IPS-20b (cell line): ENCODE measurements at regions not wholly inside any gene's neighbourhood (a gene's known extent, or its start where the extent isn't known, plus 50 kb on each side); places are given as distances from the start of the nearest gene placed in this dataset.

Source experiments
- H3K27ac ChIP-seq: one replicate; pipeline ENCODE4 v1.5.1; 2013; ENCODE audit warnings: low read length
- H3K27me3 ChIP-seq: 2 replicates; pipeline ENCODE4 v1.6.1; 2013; ENCODE audit warnings: mild to moderate bottlenecking, low read length, inconsistent platforms; ENCODE audit not compliant: insufficient read depth
- H3K36me3 ChIP-seq: 2 replicates; pipeline ENCODE4 v1.6.1; 2013; ENCODE audit warnings: low read depth, mild to moderate bottlenecking, inconsistent platforms, low read length, moderate library complexity; ENCODE audit not compliant: insufficient read depth
- H3K4me1 ChIP-seq: 2 replicates; pipeline ENCODE4 v1.6.1; 2013; ENCODE audit warnings: mild to moderate bottlenecking, control low read depth, inconsistent platforms, low read length, moderate library complexity; ENCODE audit not compliant: insufficient read depth
- H3K4me3 ChIP-seq: 2 replicates; pipeline ENCODE4 v1.5.1; 2013; ENCODE audit warnings: mild to moderate bottlenecking, low read length, inconsistent platforms
- H3K9ac ChIP-seq: 2 replicates; pipeline ENCODE4 v1.6.1; 2013; ENCODE audit warnings: low read depth, mild to moderate bottlenecking, inconsistent platforms, low read length, moderate library complexity
- H3K9me3 ChIP-seq: 2 replicates; pipeline ENCODE4 v1.6.1; 2013; ENCODE audit warnings: mild to moderate bottlenecking, low read depth, low read length, inconsistent platforms; ENCODE audit not compliant: insufficient read depth

GRCh38 chr1:208787219-208787618 lies 543.0 kb upstream of the PLXNA2 start:
- peaks cover 26% of the 10 kb centered on the region for H3K4me1 ChIP-seq
- H3K9me3 ChIP-seq = no peaks in the 10 kb centered on the region
- H3K9ac ChIP-seq = 0 out of 2 replicates have a peak overlapping the region, but pooled peaks have one; percentile 14
- H3K36me3 ChIP-seq = no peaks in the 10 kb centered on the region
- H3K27me3 ChIP-seq = peaks cover 8% of the 10 kb centered on the region; the same call in 1 of the 2 replicates
- no peak overlapping the region for H3K4me3 ChIP-seq
- no peak overlapping the region for H3K27ac ChIP-seq

DNA sequence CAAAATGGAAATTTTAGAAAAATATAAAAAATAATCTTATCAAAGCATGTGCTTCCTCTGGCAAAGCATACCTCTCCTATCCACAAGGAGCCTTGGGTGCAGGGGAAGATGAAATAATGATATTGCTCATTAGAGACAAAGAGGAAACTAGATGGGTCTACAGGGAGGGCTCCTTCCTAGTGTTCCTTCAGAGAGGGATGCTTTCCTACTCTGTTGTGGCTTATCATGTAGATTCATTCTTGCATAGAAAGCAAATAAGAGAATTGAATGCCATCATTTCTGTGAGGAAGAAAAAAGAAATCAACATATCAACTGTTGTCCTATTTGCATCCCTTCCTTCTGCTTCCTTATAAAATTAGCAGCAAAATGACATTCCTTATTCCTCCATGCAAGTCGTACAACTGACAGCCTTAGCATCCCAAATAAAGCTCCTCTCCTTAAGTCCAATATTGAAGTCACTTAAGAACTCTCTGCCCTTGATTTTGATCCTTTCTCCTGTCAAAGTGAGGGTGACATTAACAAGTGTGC lies 543.9 kb upstream of the PLXNA2 start:
- H3K27me3 ChIP-seq = no peaks in the 10 kb centered on the region
- no peaks in the 10 kb centered on the region for H3K9me3 ChIP-seq
- H3K4me3 ChIP-seq = peak overlapping the region; percentile 1; the same call in 1 of the 2 replicates
- no peak overlapping the region for H3K9ac ChIP-seq
- no peaks in the 10 kb centered on the region for H3K36me3 ChIP-seq
- peaks cover 18% of the 10 kb centered on the region; the same call in 1 of the 2 replicates for H3K4me1 ChIP-seq
- no peak overlapping the region for H3K27ac ChIP-seq

DNA sequence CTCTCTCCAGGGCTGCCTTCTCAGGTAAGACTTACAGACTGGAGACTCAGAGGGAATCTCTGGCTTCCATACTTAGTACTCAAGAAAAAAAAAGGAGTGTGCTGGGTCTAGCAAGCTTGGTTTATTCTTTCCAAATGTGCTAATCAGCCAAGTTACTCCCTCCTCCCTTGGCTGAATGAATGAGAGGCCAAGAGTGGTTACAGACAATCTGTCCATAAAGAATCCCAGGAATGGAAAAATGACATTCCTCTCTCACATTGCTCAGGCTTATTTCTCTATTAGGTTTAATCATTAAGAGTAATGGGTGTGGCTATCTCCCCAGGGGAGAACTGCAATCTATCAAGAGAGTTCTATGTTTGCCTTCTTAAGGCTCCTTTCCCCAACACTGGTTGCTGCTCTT lies 547.3 kb upstream of the PLXNA2 start:
- H3K27me3 ChIP-seq = no peaks in the 10 kb centered on the region
- no peak overlapping the region for H3K27ac ChIP-seq
- no peaks in the 10 kb centered on the region for H3K36me3 ChIP-seq
- H3K9me3 ChIP-seq = no peaks in the 10 kb centered on the region
- peaks cover 18% of the 10 kb centered on the region; the same call in 1 of the 2 replicates for H3K4me1 ChIP-seq
- H3K4me3 ChIP-seq = no peak overlapping the region
- no peak overlapping the region for H3K9ac ChIP-seq

- Histone ChIP-seq H3K9me3 (no peaks in the 10 kb centered on the region), H3K9ac (no peak overlapping the region), H3K4me1 (peaks cover 4% of the 10 kb centered on the region; the same call in 1 of the 2 replicates), H3K27ac (no peak overlapping the region), H3K27me3 (no peaks in the 10 kb centered on the region), H3K4me3 (no peak overlapping the region), H3K36me3 (no peaks in the 10 kb centered on the region)
Observed at GRCh38 chr1:208793861-208794345, 549.7 kb upstream of the PLXNA2 start.

DNA sequence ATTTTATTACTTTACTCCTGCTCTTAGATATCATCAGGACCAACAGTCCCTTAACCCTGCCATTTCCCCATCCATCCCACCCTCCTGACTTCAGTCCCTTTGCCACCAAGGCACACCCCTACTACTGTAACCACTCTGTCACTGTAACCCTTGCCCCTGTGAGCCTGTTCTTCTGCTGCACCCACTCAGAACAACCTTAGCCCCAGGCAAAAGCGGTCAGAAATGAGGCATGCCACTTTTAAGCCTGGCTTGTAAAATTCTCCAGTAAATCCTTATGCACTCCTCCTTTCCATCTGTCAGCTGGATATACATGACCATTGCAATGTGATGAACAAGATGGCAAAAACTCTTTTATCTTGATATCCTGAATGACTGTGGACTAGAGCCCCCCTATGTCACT lies 555.0 kb upstream of the PLXNA2 start:
- Histone ChIP-seq H3K4me3 (no peak overlapping the region), H3K27ac (no peak overlapping the region), H3K9ac (no peak overlapping the region), H3K36me3 (no peaks in the 10 kb centered on the region), H3K27me3 (no peaks in the 10 kb centered on the region), H3K9me3 (no peaks in the 10 kb centered on the region), H3K4me1 (peaks cover 17% of the 10 kb centered on the region; the same call in 1 of the 2 replicates)

DNA sequence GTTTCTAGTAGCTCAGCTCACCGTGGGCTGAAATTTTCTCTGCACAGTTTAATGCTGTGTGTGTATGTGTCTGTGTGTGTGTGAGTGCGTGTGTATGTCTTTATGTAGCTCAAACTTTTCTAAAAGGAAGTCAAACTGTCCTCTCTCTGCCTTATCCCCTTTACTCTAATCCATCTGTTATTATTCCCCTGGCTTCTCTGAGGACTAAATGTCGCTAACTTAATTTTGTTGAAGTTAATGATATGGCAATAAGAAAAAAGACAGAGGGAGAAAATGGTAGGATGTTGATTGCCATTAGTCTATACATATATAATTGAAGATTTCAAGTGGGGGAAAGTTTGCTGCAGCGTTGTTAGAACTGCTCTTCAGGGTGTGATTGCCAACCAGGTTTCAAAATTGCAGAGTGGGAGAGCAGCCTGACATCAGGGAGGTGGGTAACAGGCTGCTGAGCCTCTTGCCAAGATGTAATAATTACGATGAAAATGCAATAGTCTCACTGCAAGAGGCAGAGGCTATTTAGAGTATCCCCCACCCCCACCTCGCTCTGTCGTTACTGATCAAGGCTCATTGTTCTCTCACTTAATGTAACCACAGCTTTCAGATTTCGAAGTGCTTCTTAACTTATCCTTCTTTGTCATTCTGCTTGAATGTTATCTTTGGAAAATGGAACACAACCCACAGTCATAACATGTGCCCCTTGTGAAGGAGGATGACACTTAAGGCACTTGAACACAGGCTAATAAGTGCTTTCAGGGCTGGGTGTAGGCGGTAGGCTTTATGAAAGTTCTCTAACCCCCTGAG lies 559.0 kb upstream of the PLXNA2 start:
- H3K27me3 ChIP-seq = no peaks in the 10 kb centered on the region
- H3K4me3 ChIP-seq = no peak overlapping the region
- no peaks in the 10 kb centered on the region for H3K36me3 ChIP-seq
- H3K9ac ChIP-seq = 0 out of 2 replicates have a peak overlapping the region, but pooled peaks have one; percentile 14
- H3K4me1 ChIP-seq = peaks cover 17% of the 10 kb centered on the region; the same call in 1 of the 2 replicates
- no peak overlapping the region for H3K27ac ChIP-seq
- H3K9me3 ChIP-seq = no peaks in the 10 kb centered on the region

DNA sequence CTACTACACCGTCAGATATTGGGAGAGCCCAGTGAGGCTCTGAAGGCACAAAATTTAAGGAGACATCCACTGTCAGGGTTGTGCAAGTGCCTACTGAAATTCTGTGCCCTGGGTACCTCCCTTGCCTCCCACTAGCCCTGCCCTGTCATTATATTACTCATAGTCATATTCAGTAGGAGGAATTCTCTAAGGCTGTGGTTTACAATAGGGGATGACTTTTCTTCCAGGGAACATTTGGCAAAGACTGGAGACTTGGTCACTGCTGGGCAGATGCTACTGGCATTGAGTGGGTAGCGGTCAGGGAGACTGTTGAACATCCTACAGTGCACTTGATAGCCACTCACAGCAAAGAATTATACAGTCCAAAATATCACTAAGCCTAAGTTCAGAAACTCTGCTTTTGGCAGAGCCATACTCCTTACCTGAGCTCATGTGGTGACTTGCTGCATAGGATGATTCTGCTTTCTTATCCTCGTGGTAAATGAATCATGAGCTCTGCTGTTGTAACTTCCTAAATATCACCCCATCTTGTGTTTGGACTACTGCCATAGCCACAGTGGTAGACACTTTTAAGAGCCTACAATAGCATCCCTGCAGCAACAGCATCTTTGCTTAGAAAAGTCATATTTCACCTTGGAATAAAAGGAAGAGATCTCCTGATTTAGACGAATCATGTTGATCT lies 563.4 kb upstream of the PLXNA2 start:
- H3K9ac ChIP-seq = no peak overlapping the region
- no peaks in the 10 kb centered on the region for H3K27me3 ChIP-seq
- peaks cover 4% of the 10 kb centered on the region; the same call in 1 of the 2 replicates for H3K4me1 ChIP-seq
- no peaks in the 10 kb centered on the region for H3K36me3 ChIP-seq
- H3K27ac ChIP-seq = no peak overlapping the region
- no peak overlapping the region for H3K4me3 ChIP-seq
- H3K9me3 ChIP-seq = no peaks in the 10 kb centered on the region

DNA sequence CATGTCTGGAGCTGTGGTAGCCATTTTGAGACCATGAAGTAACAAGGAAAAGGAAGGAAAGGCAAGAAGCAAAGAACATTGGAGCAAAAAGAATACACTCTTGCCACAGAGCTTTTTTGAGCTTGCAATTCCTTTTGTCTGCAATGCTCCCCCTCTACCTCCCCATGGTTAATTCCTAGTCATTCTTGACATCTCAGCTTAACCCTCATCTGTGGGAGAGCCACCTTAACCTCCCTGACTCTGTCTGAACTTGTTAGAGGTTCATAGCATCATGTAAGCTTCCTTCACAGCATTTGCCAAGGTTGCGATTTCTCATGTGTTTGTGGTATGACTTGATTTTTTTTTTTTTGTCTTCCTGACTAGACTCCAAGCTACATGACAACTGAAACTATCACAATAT lies 564.1 kb upstream of the PLXNA2 start:
- no peaks in the 10 kb centered on the region for H3K27me3 ChIP-seq
- H3K9me3 ChIP-seq = no peaks in the 10 kb centered on the region
- no peak overlapping the region for H3K27ac ChIP-seq
- H3K9ac ChIP-seq = no peak overlapping the region
- no peaks in the 10 kb centered on the region for H3K36me3 ChIP-seq
- H3K4me1 ChIP-seq = no peaks in the 10 kb centered on the region
- H3K4me3 ChIP-seq = no peak overlapping the region

DNA sequence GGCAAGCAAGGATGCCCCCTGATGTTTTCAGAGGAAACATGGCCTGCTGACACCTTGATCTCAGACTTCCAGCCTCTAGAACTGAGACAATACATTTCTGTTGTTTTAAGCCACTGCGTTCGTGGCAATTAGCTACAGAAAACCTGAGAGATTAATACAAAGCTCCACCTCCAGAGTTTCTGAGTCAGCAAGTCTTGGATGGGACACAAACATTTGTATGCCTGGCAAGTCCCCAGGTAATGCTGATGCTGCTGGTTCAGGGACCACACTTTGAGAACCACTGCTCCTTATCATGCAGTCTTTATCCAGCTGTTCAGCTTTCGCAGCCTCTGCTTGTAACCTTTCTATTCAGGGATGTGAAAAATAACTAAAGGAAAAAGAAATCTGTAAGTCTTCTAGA lies 565.7 kb upstream of the PLXNA2 start:
- Histone ChIP-seq H3K27me3 (no peaks in the 10 kb centered on the region), H3K4me1 (no peaks in the 10 kb centered on the region), H3K4me3 (no peak overlapping the region), H3K27ac (no peak overlapping the region), H3K9me3 (no peaks in the 10 kb centered on the region), H3K9ac (no peak overlapping the region), H3K36me3 (no peaks in the 10 kb centered on the region)

- no peak overlapping the region for H3K27ac ChIP-seq
Observed at GRCh38 chr1:208818770-208819445, 574.7 kb upstream of the PLXNA2 start.

DNA sequence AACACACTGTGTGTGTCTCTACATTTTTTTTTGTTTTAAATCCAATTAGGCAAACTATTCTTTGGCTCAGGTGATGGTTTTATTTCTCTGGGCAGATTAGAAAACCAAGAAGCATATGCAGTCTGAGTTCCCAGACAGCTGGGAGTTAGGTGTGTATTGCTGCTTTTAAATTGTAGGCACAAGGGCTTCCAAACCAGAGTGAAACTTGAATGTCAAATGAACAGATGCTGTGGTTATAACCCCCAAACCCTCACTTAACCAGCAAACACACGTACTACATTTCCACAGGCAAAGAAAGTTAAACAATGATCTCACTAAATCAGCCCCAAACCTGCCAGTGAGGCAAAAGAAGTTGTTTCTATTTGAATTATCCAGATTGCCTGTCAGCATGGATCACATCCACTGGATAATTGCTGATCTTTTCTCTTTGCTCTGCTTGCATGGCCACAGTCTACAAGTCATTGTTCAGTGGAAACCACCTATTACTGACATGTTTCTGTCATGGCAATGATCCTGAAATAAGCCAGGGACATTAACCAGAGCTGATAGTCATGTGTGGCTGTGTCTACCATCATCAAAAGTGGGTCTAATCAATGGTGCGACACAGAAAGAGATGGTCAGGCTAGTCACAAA lies 576.5 kb upstream of the PLXNA2 start:
- H3K27me3 ChIP-seq = no peaks in the 10 kb centered on the region
- H3K4me1 ChIP-seq = no peaks in the 10 kb centered on the region
- H3K9me3 ChIP-seq = no peaks in the 10 kb centered on the region
- H3K9ac ChIP-seq = no peak overlapping the region
- no peak overlapping the region for H3K27ac ChIP-seq
- H3K4me3 ChIP-seq = no peak overlapping the region
- H3K36me3 ChIP-seq = no peaks in the 10 kb centered on the region

More at GRCh38 chr1:208818770-208819445, 574.7 kb upstream of the PLXNA2 start:
- Histone ChIP-seq H3K4me1 (no peaks in the 10 kb centered on the region), H3K27me3 (no peaks in the 10 kb centered on the region), H3K4me3 (no peak overlapping the region), H3K36me3 (no peaks in the 10 kb centered on the region), H3K9ac (no peak overlapping the region), H3K9me3 (no peaks in the 10 kb centered on the region)
